ENCODE measurements at regions not wholly inside any gene's neighbourhood (a gene's known extent, or its start where the extent isn't known, plus 50 kb on each side); places are given as distances from the start of the nearest gene placed in this dataset.

GRCh38 chr18:67966224-67966623, 449.7 kb upstream of the DSEL start:
- TF ChIP-seq YY1 (IDR thresholded peaks at IDR 0.05; ENCODE audit: low read depth): no peak
- TF ChIP-seq TCF12 (IDR thresholded peaks at IDR 0.05; ENCODE audit: low read depth): no peak
- TF ChIP-seq TAF1 (IDR thresholded peaks at IDR 0.05; ENCODE audit: low read depth): no peak
- TF ChIP-seq CREB1 (IDR thresholded peaks at IDR 0.05; ENCODE audit: low read depth): no peak
- no peak for TF ChIP-seq FOXM1 (IDR thresholded peaks at IDR 0.05; ENCODE audit: borderline replicate concordance, low read depth)
- TF ChIP-seq USF1 (IDR thresholded peaks at IDR 0.05): no peak
- TF ChIP-seq EGR1 (IDR thresholded peaks at IDR 0.05): no peak
- TF ChIP-seq ZBTB7A (IDR thresholded peaks at IDR 0.05; ENCODE audit: low read depth): no peak
- TF ChIP-seq NFIC (IDR thresholded peaks at IDR 0.05): no peak

GRCh38 chr18:67964462-67964861, 447.9 kb upstream of the DSEL start:
- TF ChIP-seq USF1 (IDR thresholded peaks at IDR 0.05) (no peak), YY1 (IDR thresholded peaks at IDR 0.05; ENCODE audit: low read depth) (no peak), TAF1 (IDR thresholded peaks at IDR 0.05; ENCODE audit: low read depth) (no peak), EGR1 (IDR thresholded peaks at IDR 0.05) (no peak), TEAD4 (IDR thresholded peaks at IDR 0.05) (no peak), RAD21 (IDR thresholded peaks at IDR 0.05; ENCODE audit: low read depth) (no peak), ZBTB7A (IDR thresholded peaks at IDR 0.05; ENCODE audit: low read depth) (no peak), REST (IDR thresholded peaks at IDR 0.05; ENCODE audit: low read depth) (no peak), CEBPB (IDR thresholded peaks at IDR 0.05) (no peak), CREB1 (IDR thresholded peaks at IDR 0.05; ENCODE audit: low read depth) (no peak), MAX (IDR thresholded peaks at IDR 0.05) (no peak), EP300 (IDR thresholded peaks at IDR 0.05; ENCODE audit: borderline replicate concordance) (no peak), FOXM1 (IDR thresholded peaks at IDR 0.05; ENCODE audit: borderline replicate concordance, low read depth) (no peak), NFIC (IDR thresholded peaks at IDR 0.05) (no peak), TCF12 (IDR thresholded peaks at IDR 0.05; ENCODE audit: low read depth) (no peak)

- TF ChIP-seq CEBPB (IDR thresholded peaks at IDR 0.05) (no peak), YY1 (IDR thresholded peaks at IDR 0.05; ENCODE audit: low read depth) (no peak), CREB1 (IDR thresholded peaks at IDR 0.05; ENCODE audit: low read depth) (no peak)
Observed at GRCh38 chr18:67961701-67962440, 445.4 kb upstream of the DSEL start.

- TF ChIP-seq REST (IDR thresholded peaks at IDR 0.05; ENCODE audit: low read depth) (no peak), USF1 (IDR thresholded peaks at IDR 0.05) (no peak), FOXM1 (IDR thresholded peaks at IDR 0.05; ENCODE audit: borderline replicate concordance, low read depth) (no peak), ZBTB7A (IDR thresholded peaks at IDR 0.05; ENCODE audit: low read depth) (no peak), CREB1 (IDR thresholded peaks at IDR 0.05; ENCODE audit: low read depth) (no peak), TAF1 (IDR thresholded peaks at IDR 0.05; ENCODE audit: low read depth) (no peak), NFIC (IDR thresholded peaks at IDR 0.05) (no peak), MAX (IDR thresholded peaks at IDR 0.05) (no peak), EGR1 (IDR thresholded peaks at IDR 0.05) (no peak)
Observed at GRCh38 chr18:67957684-67958083, 441.2 kb upstream of the DSEL start.

GRCh38 chr18:67954594-67954993, 438.1 kb upstream of the DSEL start:
- TF ChIP-seq RAD21 (IDR thresholded peaks at IDR 0.05; ENCODE audit: low read depth) (no peak), NFIC (IDR thresholded peaks at IDR 0.05) (no peak), ZBTB7A (IDR thresholded peaks at IDR 0.05; ENCODE audit: low read depth) (no peak), YY1 (IDR thresholded peaks at IDR 0.05; ENCODE audit: low read depth) (no peak), TCF12 (IDR thresholded peaks at IDR 0.05; ENCODE audit: low read depth) (no peak), REST (IDR thresholded peaks at IDR 0.05; ENCODE audit: low read depth) (no peak), MAX (IDR thresholded peaks at IDR 0.05) (no peak), USF1 (IDR thresholded peaks at IDR 0.05) (no peak), EGR1 (IDR thresholded peaks at IDR 0.05) (no peak), TEAD4 (IDR thresholded peaks at IDR 0.05) (no peak), CREB1 (IDR thresholded peaks at IDR 0.05; ENCODE audit: low read depth) (no peak), FOXM1 (IDR thresholded peaks at IDR 0.05; ENCODE audit: borderline replicate concordance, low read depth) (no peak), CEBPB (IDR thresholded peaks at IDR 0.05) (no peak), TAF1 (IDR thresholded peaks at IDR 0.05; ENCODE audit: low read depth) (no peak)

All from Ishikawa (cell line).